WTC11 (cell line): ENCODE measurements at regions not wholly inside any gene's neighbourhood (a gene's known extent, or its start where the extent isn't known, plus 50 kb on each side); places are given as distances from the start of the nearest gene placed in this dataset.

ENCODE experiments used
- ATAC-seq: fragments of 200-7000 bp; cut with Tn5 transposase; 2 replicates; pipeline ENCODE4 v1.10.0; 2021; ENCODE audit warnings: mild to moderate bottlenecking, moderate library complexity
- CTCF ChIA-PET: fragments of 300-600 bp; sonication (Branson Sonifier 250); formaldehyde crosslinking; loops from one replicate; lab custom pipeline; 2021; ENCODE audit warnings: antibody characterized with exemption; lab: Charles Lee
- POLR2A ChIA-PET: fragments of 350-600 bp; sonication (Branson Sonifier 250); formaldehyde crosslinking; loops from one replicate; lab custom pipeline; 2021; ENCODE audit warnings: antibody characterized with exemption; lab: Charles Lee
- DNase-seq: peaks from one replicate; pipeline ENCODE4 v3.0.0; 2021; ENCODE audit warnings: low spot score
- H3K27ac Mint-ChIP-seq: 2 replicates; pipeline ENCODE4 v1.8.0; 2021; ENCODE audit warnings: mixed read lengths
- H3K27me3 Mint-ChIP-seq: 2 replicates; pipeline ENCODE4 v1.8.0; 2021; ENCODE audit warnings: low read depth, mild to moderate bottlenecking, moderate library complexity, mixed read lengths
- H3K36me3 Mint-ChIP-seq: 2 replicates; pipeline ENCODE4 v1.8.0; 2021; ENCODE audit warnings: mixed read lengths
- H3K4me1 Mint-ChIP-seq: 2 replicates; pipeline ENCODE4 v1.8.0; 2022; ENCODE audit warnings: mixed read lengths
- H3K4me3 Mint-ChIP-seq: 2 replicates; pipeline ENCODE4 v1.8.0; 2021; ENCODE audit warnings: mild to moderate bottlenecking, moderate library complexity, mixed read lengths
- H3K9me3 Mint-ChIP-seq: 2 replicates; pipeline ENCODE4 v1.8.0; 2021; ENCODE audit warnings: mixed read lengths
- AR ChIP-seq: fragments of 250-450 bp; sonication (Bioruptor Pico); IDR thresholded peaks from 2 replicates; pipeline ENCODE4 v1.9.0; 2021; ENCODE audit warnings: mild to moderate bottlenecking
- ATF1 ChIP-seq: sonication (generic); formaldehyde crosslinking; IDR thresholded peaks from 2 replicates; pipeline ENCODE4 v1.8.1; 2023; ENCODE audit warnings: mild to moderate bottlenecking, moderate library complexity, missing genetic modification reagents
- ATF3 ChIP-seq: sonication (generic); formaldehyde crosslinking; conservative IDR thresholded peaks from 2 replicates; pipeline ENCODE4 v1.8.1; 2022; ENCODE audit warnings: mild to moderate bottlenecking, missing genetic modification reagents
- CBFB ChIP-seq: sonication (generic); formaldehyde crosslinking; IDR thresholded peaks from 2 replicates; pipeline ENCODE4 v1.8.1; 2022; ENCODE audit warnings: mild to moderate bottlenecking, low read depth, missing genetic modification reagents
- E2F5 ChIP-seq: sonication (generic); formaldehyde crosslinking; IDR thresholded peaks from 2 replicates; pipeline ENCODE4 v1.8.1; 2022; ENCODE audit warnings: mild to moderate bottlenecking, moderate library complexity, missing genetic modification reagents
- FOXK1 ChIP-seq: sonication (generic); formaldehyde crosslinking; IDR thresholded peaks from 2 replicates; pipeline ENCODE4 v1.8.0; 2022; ENCODE audit warnings: mild to moderate bottlenecking, moderate library complexity, missing genetic modification reagents
- NR3C1 ChIP-seq: sonication (generic); formaldehyde crosslinking; conservative IDR thresholded peaks from 2 replicates; pipeline ENCODE4 v1.8.1; 2023; ENCODE audit warnings: low read depth, mild to moderate bottlenecking, missing genetic modification reagents
- OVOL2 ChIP-seq: fragments of 250-450 bp; sonication (Bioruptor Pico); IDR thresholded peaks from 2 replicates; pipeline ENCODE4 v1.9.0; 2021; ENCODE audit warnings: mild to moderate bottlenecking, borderline replicate concordance
- RELA ChIP-seq: sonication (generic); formaldehyde crosslinking; IDR thresholded peaks from 2 replicates; pipeline ENCODE4 v1.8.1; 2022; ENCODE audit warnings: missing genetic modification reagents, mild to moderate bottlenecking, borderline replicate concordance
- TEAD1 ChIP-seq: sonication (generic); formaldehyde crosslinking; IDR thresholded peaks from 2 replicates; pipeline ENCODE4 v1.8.0; 2022; ENCODE audit warnings: mild to moderate bottlenecking, missing genetic modification reagents
- ZNF138 ChIP-seq: sonication (generic); formaldehyde crosslinking; conservative IDR thresholded peaks from 2 replicates; pipeline ENCODE4 v1.8.1; 2022; ENCODE audit warnings: mild to moderate bottlenecking, moderate library complexity, missing genetic modification reagents
- ZNF396 ChIP-seq: fragments of 250-450 bp; sonication (Bioruptor Pico); IDR thresholded peaks from 2 replicates; pipeline ENCODE4 v1.8.0; 2021; ENCODE audit warnings: mild to moderate bottlenecking, moderate library complexity, borderline replicate concordance
- ZNF423 ChIP-seq: fragments of 250-450 bp; sonication (Bioruptor Pico); IDR thresholded peaks from 2 replicates; pipeline ENCODE4 v2.1.2; 2022; ENCODE audit warnings: mild to moderate bottlenecking, moderate library complexity
- ZNF671 ChIP-seq: fragments of 250-450 bp; sonication (Bioruptor Pico); IDR thresholded peaks from 2 replicates; pipeline ENCODE4 v1.8.0; 2021; ENCODE audit warnings: mild to moderate bottlenecking
- TF ChIP-seq, protein P1 (sequence below): fragments of 250-450 bp; sonication (Bioruptor Pico); IDR thresholded peaks from 2 replicates; pipeline ENCODE4 v2.1.2; 2022; ENCODE audit warnings: mild to moderate bottlenecking, moderate library complexity
- TF ChIP-seq, protein P2 (sequence below): sonication (generic); formaldehyde crosslinking; IDR thresholded peaks from 2 replicates; pipeline ENCODE4 v1.8.1; 2022; ENCODE audit warnings: mild to moderate bottlenecking, missing genetic modification reagents, moderate library complexity, borderline replicate concordance
- TF ChIP-seq, protein P3 (sequence below): fragments of 200-600 bp; IDR thresholded peaks from 2 replicates; pipeline ENCODE4 v1.8.0; 2022; ENCODE audit warnings: antibody characterized with exemption

GRCh38 chr2:145010635-145011034 is 490.7 kb upstream of the ZEB2 start (continued):
- TF ChIP-seq, protein P1, sequence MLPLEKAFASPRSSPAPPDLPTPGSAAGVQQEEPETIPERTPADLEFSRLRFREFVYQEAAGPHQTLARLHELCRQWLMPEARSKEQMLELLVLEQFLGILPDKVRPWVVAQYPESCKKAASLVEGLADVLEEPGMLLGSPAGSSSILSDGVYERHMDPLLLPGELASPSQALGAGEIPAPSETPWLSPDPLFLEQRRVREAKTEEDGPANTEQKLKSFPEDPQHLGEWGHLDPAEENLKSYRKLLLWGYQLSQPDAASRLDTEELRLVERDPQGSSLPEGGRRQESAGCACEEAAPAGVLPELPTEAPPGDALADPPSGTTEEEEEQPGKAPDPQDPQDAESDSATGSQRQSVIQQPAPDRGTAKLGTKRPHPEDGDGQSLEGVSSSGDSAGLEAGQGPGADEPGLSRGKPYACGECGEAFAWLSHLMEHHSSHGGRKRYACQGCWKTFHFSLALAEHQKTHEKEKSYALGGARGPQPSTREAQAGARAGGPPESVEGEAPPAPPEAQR (CRISPR knock-in tag) = no peak
- no peak for TF ChIP-seq ATF3 (CRISPR knock-in tag)
- no peak for TF ChIP-seq E2F5
- TF ChIP-seq ATF1 (CRISPR knock-in tag) = no peak
- TF ChIP-seq, protein P2, sequence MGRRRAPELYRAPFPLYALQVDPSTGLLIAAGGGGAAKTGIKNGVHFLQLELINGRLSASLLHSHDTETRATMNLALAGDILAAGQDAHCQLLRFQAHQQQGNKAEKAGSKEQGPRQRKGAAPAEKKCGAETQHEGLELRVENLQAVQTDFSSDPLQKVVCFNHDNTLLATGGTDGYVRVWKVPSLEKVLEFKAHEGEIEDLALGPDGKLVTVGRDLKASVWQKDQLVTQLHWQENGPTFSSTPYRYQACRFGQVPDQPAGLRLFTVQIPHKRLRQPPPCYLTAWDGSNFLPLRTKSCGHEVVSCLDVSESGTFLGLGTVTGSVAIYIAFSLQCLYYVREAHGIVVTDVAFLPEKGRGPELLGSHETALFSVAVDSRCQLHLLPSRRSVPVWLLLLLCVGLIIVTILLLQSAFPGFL = no peak
- no peak for TF ChIP-seq ZNF671
- no peak for TF ChIP-seq ZNF138 (CRISPR knock-in tag)
- no peak for TF ChIP-seq NR3C1 (CRISPR knock-in tag)

DNA sequence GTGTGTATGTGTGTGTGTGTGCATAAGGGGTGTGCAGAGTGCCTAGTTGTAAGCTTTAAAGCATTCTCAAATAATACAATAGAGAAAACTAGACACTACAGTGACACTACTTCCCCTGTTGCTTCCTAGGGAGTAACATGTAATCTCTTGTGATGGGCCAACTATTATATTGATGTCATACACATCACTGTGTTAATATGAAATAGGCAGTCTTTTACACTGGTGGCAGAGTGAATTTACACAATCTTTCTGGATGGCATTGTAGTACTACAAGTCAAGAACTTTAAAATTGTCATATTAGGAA is 488.0 kb upstream of the ZEB2 start:
- Mint-ChIP-seq H3K9me3 (peaks cover 3% of the 10 kb centered on the region; the same call in 1 of the 2 replicates), H3K4me1 (peaks cover 13% of the 10 kb centered on the region), H3K27ac (no peak overlapping the region), H3K36me3 (no peaks in the 10 kb centered on the region), H3K4me3 (no peak overlapping the region), H3K27me3 (no peaks in the 10 kb centered on the region)
- CTCF ChIA-PET = no interaction called here
- POLR2A ChIA-PET = no interaction called here
- DNase-seq = no peak
- no peak for TF ChIP-seq AR (CRISPR knock-in tag)
- no peak for TF ChIP-seq NR3C1 (CRISPR knock-in tag)
- TF ChIP-seq RELA (CRISPR knock-in tag) = no peak
- TF ChIP-seq OVOL2 (CRISPR knock-in tag) = no peak
- TF ChIP-seq ZNF423 (CRISPR knock-in tag) = no peak
- no peak for TF ChIP-seq E2F5
- TF ChIP-seq FOXK1 (CRISPR knock-in tag) = no peak
- TF ChIP-seq, protein P3, sequence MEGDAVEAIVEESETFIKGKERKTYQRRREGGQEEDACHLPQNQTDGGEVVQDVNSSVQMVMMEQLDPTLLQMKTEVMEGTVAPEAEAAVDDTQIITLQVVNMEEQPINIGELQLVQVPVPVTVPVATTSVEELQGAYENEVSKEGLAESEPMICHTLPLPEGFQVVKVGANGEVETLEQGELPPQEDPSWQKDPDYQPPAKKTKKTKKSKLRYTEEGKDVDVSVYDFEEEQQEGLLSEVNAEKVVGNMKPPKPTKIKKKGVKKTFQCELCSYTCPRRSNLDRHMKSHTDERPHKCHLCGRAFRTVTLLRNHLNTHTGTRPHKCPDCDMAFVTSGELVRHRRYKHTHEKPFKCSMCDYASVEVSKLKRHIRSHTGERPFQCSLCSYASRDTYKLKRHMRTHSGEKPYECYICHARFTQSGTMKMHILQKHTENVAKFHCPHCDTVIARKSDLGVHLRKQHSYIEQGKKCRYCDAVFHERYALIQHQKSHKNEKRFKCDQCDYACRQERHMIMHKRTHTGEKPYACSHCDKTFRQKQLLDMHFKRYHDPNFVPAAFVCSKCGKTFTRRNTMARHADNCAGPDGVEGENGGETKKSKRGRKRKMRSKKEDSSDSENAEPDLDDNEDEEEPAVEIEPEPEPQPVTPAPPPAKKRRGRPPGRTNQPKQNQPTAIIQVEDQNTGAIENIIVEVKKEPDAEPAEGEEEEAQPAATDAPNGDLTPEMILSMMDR = no peak
- no peak for TF ChIP-seq TEAD1 (CRISPR knock-in tag)
- no peak for TF ChIP-seq CBFB (CRISPR knock-in tag)
- no peak for TF ChIP-seq ZNF396
- ATAC-seq = no peak
